Inferior parietal cortex (tissue), 1 donor: ENCODE measurements at regions not wholly inside any gene's neighbourhood (a gene's known extent, or its start where the extent isn't known, plus 50 kb on each side); places are given as distances from the start of the nearest gene placed in this dataset.

ENCODE experiments used
- DNase-seq: peaks from one replicate; pipeline ENCODE4 v3.0.0-alpha.2; 2016; ENCODE audit errors: extremely low spot score

DNA sequence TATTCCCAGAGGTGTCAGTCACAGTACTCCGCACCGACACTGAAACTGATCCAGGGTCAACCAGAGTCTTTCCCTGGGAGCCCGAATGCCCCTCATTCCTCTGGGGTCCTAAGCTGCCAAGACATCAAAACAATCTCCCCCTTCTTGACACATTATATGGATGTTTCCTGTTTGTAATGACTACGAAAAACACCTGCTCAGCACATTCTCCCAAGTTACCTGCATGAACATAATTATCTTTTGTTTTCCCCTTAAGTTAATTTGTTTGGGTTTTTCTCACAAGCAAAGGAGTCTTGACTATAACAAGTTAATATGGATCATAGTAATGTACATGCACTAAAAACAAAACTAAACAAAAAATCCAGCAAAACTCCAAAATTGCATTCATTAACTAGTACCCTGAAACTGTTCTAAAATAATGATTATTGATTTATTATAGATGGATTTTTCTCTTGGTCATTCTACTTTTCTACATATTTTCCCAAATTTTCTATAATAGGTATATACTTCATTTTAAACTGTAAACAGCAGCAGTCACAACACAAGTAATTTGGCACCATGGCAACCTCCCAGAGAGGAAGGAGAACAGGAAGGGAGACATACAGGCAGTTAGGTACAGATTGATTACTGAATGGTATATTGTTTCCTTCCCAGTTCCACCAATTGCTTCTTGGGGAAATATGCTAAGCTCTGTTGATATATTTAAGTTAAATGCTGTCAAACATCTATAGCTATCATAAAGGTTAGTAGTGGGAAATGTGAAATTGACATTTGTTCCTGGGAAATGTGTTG is 631.5 kb downstream of the METTL15 start:
- no peak for DNase-seq

DNA sequence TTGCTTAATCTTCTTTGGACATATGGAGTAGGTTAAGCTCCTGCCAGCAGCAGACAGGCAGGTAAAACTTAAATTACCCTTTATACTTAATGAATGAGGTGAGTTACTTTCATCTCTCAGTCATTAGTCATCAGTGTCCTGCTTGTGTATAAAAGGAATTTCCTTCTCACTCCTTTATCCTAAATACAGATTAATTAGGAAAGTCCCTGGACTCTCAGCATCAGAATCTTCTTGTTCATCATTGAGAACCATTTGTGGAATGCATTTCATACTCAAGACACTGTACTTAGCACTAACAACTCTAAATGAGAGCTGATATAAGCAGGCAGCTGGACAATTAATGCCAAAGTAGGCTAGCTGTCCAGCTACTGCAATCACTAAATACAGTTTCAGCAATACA is 630.4 kb downstream of the METTL15 start:
- DNase-seq = no peak

DNA sequence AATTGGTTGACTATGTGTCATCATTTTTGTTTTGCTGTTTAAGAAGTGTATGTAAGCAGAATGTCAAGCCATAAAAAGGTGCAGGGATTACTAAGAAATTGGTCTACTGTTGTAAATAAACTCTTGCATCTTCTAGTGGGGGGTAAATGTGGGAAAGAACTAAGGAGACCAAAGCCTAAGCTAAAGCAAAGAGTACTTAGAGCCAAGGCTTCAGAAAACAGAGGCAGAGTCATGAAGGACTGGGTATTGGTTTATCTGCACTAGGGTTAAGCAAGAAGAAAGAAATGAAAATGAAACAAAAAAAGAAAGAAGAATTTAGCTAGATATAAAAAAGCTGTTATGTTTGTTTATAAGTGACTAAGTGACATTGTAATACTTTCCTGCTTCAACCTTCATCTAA is 628.1 kb downstream of the METTL15 start:
- DNase-seq = no peak

DNA sequence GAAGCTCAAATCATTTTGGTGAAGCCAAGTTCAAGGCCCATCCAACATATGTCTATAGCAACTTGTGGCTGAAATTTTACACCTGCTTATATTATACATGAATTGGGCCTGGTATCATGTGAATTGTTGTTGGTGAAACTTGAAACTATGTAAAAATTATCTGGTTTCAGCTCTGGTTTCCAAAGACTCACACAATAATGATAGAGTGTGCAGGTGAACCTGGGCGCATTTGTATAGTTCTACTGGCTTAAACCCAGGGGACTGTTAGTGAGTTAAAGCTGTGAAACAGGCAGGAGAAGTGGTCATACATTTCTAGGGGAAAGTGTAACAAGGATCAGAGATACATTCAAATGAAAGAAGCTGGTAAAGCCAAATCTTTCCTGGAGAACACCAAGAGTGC is 627.3 kb downstream of the METTL15 start:
- DNase-seq = no peak

DNA sequence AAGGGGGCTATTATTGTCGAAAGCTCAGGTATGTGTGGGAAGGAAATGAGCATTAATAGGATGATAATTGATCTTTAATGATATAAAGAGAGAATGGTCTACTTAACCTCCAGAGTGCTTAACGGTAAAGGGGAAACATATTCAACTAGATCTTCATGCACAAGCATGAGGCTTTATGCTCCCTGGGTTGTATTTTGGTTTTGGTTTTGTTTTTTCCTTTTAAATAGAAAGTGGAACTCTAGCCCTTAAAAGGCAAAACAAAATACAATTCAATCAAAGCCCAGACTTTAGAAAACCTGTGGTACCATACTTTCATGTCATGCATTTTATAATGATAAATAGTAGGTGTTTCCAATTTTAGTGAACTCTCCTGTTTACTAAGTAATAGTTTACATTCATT is 622.7 kb downstream of the METTL15 start:
- DNase-seq = no peak

DNA sequence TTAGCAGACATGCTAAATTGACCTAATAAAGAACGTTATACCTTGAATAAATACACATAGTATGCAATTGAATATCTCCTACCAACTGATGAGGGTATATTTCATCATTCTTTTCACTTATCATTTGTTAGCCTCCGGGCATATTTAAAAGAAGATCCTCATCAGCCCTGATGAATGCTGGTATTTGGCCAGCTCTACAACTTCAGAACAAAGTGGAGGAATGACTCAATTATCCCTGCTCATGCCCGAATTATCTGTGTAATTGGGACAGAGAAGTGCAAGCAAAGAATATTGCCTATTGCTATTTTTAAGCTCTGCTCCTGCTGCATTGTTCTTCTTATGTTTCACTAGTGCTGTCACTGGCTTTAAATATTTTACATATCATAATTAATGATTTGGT is 622.1 kb downstream of the METTL15 start:
- DNase-seq = no peak

DNA sequence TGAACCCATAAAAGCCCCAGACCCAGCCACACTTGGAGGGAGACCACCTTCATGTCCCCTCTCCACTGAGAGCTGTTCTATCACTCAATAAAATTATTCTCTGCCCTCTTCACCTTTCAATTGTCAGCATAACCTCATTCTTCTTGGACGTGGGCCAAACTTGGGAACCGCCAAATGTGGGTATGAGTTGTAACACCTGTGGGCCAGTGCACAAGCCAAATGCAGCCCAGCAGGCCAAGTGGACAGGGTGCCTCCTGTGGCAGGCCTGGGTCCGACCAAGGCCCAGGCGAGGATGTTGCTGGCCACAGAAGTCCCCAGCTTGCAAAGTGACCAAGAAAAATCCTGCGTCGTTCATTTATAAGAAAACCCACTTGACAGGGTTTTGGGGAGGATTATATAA is 621.2 kb downstream of the METTL15 start:
- no peak for DNase-seq

DNA sequence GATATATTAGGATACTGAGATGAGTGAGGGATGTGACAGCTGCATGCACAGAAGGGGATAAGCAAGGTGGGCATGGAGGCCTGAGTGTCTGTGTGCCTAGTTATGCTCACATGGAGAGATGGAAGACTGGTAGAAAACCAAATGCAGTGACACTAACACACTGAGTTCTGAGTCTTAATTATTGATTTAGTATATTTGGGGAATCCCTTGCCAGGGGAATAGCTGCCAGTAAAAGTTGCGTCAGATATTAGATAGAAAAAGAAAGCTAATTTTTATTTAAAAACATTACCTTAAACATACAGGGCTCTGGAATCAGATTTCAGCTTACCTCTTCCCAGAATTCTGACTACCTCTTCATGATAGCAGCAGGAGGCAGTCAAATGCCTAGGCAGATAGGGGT is 620.5 kb downstream of the METTL15 start:
- no peak for DNase-seq

DNA sequence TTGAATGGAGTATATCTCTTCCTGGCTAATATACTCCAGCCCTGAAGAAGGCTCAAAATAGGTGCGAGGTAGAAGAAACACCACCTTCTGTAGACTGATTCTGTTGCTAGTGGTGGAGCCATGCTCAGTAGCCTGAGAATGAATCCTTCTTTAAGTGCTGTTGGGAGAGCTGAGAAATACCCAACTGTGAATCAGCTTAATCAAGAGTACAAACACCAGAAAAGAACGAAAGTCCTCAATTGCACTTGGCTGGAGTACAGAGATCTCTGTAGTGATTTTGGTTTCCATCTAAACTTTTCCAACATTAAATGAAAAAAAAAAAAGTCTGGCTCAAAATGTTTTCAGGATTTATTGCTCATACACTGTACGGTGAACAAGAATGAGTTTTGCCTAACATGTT is 619.1 kb downstream of the METTL15 start:
- no peak for DNase-seq

DNA sequence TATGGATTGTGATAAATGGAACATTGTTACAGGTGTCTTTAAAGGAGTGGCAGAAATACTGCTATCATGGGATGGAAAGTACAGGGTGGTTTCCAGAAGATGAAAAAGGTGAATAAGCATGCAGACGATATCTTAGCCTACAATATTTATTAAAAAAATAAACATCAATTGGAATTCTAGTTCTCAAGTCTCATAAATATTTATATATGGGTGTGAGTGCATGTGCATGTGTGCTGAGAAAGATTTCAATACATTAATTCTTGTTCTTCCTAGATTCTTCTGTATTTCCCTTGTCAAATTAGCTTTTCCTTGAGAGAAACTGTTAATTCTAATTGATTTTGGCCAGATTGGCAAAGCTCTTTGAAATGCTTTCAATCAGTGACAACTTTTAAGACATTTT is 618.2 kb downstream of the METTL15 start:
- no peak for DNase-seq

DNA sequence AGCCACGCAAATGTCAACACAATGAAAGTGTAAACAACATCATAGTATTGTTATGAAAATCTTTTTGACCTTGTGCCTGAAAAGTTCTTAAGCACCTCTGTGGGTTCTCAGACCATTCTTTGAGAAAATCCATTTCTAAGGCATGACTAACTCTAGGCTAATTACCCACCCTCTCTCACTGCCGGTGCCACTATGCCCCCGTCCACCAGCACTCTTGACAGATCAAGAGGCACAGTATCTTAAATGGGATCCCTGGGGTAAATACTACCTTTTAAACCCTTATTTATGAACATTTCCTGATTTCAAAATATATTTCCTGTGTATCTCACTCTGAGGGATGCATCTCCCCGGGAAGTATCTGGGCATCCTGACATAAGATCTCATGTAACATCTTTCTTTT is 607.5 kb downstream of the METTL15 start:
- no peak for DNase-seq

DNA sequence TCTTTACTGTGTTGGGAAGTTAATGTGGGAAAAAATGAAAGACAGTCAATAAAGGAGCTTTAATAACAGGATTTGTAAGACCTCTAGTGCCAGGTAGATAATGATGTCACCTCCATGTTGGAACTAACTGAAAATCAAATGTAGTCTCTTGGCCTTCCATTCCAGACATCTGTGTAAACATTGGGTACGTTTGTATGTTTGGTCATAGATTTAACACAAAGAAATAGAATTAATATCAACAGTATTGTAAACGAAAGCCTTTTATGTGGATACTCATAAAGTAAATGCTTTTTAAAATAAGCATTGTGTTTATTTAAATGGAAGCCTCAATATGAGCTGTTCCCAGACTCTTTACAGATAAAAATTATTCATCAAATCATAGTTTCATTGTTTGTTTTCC is 605.7 kb downstream of the METTL15 start:
- no peak for DNase-seq

DNA sequence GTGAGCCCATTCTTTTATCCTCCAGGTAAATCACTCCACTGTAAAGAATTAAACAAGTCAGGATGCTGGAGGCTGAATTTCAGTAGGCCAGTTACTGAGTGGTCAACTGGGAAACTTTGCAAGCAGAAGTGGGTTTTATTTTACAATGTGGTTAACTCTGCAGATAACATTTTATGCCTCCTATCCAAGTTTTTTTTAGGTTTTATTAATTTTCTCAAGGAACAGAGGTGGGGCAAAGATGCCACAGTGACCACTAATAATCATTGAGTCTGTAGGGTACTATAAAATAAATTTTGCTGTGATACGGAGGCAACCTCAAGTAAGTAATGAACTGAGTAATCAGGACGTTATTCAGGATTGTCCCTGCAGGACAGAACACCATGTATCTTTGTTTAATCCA is 599.9 kb downstream of the METTL15 start:
- no peak for DNase-seq

DNA sequence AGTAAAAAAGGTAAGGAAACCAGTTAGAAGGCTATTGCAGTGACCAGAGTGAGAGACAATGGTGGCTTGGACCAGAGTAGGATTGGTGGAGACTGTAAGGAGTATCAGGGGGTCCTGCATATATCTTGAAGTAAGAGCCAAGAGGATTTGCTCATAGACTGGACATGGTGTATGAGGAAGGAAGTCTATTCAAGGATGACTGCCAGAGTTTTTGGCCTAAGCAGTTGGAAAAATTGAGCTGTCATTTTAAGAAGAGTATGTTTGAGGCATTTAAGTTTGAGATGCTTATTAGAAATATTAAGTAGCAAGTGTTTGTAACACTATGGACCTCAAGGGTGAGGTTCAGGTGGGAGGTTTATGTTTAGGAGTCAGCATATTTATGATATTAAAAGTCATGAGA is 596.6 kb downstream of the METTL15 start:
- DNase-seq = no peak

DNA sequence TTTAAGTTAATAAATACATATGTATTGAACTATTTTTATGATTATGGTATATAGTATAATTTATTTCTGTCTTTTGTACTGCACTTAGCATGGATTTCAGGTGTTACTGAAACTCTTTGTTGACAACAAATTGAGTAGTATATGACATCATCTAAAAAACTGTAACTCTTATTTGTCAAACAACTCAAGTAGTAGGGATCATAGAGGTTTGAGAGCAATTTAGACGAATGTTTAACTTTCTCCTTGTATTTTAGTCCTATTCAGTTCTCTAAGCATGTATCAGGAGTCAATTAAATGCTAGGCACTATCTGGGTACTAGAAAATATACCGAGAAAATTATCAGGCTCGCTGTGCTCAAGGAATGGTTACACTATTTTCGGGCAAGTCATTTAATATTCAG is 595.2 kb downstream of the METTL15 start:
- no peak for DNase-seq

DNA sequence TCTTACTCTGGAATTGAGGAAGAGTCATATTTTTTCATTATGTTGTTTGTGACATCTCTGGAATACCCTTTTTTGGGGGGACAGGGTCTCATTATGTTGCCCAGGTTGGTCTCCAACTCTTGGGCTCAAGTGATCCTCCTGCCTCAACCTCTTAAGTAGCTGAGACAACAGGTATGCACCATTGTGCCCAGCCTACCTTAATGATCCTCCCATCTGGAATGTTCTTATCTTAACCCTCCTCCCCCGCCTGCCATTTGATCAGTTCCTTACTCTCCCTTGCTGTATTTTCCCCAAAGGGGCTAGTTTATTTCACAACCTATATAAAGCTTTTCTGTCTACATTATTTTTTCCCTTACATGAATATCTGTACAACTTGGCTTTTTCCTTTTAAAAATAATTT is 594.7 kb downstream of the METTL15 start:
- DNase-seq = no peak

DNA sequence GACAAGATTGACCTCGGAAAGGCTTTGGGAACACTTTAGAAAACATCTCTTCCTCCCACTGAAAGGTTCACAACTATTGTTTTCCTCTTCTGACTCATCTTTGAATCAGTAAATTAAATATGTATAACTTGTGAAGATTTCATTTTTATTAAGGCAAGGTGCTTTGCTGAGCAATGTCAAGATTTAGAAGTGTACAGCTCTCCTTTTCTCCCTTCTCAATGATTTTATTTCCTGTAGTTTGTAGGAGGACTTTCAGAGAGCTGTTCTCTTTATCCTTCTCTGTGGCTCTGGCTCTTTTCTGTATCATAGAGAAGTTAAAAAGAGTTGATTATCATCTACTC is 594.2 kb downstream of the METTL15 start:
- DNase-seq = no peak

DNA sequence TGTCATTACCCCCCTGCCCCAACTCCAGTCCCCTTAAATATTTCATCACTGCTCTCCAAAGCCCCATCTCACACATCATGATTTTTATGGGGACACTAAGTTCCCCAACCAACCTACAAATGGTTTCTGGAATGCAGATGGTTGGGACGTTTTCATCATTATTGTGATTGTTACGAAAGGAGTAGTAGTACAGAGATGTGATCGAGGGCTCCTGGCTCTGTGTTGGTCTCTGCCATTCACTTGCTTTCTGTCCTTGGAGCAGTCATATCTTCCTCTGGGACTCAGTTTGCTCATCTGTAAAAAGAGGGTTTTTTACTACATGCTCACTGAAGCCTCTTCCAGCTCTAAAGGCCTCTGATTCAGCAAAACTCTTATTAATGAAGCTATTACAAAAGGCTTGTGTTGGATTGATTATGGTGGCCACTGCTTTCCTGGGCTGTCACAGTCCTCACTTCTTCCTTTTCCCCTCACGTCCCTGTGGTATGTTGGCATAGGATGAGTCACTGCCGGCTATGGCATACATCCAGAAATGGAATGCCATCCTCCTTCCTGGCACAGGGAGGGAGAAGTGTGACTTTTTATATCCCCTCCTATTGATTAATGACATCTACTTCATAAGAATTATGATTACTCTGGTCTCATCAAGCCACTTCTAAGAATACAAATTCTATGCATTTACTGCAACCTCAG is 593.7 kb downstream of the METTL15 start:
- no peak for DNase-seq

DNA sequence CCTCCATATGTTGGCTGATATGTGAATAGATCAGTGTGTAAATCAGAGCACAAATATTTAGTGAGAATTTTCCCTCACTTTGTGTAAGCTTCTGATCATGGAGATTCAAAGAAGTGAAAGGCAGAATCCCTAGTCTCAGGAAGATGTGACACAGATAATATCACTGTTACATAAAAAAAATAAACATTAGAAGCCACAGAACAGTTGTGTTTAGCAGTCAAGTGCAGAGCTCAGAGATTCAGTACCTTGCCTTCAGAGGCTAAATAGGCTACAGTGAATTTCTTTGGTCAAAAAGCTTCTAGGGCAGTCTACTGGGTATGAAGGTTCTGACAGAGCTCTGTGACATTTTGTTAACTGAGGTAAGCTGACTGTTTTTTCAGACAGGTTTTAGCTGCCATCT is 591.5 kb downstream of the METTL15 start:
- no peak for DNase-seq

DNA sequence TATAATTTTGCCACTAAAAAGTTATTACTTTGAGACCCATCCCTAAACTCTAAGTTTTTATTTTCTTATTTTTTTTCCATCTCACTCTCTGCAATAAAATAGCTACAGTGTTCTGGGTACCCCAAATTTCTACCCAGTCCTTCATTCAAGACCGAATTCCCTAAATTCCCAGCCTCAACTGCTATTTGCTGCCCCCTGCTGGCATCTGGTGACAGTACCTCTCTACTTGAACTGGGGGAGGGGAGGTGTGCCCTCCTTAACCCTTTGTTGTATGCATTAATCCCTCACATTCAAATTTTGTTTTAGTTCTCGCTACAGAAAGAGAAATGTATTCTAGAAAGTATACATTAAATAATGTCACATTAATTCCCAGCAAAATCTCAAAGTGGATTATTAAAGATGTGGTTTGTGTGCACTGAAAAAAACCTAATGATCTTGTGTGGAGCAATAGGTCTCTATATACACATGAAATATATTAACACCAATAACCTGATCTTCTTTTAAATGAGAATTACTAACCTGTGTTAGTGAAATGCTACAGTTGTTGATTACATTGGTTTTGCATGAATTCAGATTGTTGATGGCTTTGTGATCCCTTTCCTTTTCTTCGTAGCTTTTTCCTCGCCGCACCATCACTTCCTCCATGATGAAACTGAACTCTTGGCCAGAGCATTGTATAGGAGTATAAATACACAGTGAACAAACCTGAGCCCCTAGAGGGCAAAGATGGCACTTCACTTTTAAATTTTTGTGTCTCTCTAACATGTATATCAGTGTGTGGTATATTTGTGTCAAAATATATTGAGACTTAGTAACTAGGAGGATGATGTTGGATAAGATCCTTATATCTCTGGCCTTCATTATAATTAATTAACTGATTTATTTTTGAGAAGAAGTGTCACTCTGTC is 590.0 kb downstream of the METTL15 start:
- DNase-seq = peak; percentile 83

DNA sequence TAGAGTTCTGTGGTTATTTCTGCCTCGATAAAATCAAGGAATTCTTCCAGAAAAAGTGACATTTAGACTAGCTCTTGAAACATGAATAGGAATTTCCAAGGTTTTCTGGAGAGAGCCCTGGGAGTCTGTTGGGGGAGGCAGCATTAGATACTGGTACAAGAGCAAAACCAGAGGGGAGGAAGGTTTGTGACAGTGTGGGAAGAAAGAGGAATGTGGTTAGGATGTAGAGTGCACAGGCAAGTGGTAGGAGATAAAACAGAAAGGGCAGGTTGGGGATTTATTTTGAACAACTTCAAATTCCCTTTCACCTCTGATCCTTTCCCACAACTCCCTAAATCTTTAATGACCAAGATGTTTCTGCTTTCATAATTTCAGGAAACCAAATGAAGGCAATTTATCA is 588.4 kb downstream of the METTL15 start:
- no peak for DNase-seq

DNA sequence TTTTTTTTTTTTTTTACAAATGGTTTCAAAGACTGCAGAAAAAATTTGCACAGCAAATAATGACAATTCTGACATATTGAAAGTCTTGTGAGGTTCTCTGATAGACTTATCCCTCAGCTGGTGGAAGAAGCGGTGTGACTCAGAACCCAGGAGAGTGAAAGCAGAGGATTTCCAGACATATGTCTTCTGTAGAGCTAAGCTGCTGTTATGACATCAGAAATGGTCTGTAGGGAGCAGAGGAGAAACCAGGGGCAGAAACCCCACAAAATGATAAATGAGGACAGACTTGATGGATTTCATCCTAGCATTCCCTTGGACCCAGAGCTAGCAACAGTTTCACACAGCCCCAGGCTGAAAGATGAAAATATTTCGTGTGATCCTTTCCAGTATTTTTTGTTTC is 582.6 kb downstream of the METTL15 start:
- no peak for DNase-seq
